HCT116 (cell line): ENCODE measurements at regions not wholly inside any gene's neighbourhood (a gene's known extent, or its start where the extent isn't known, plus 50 kb on each side); places are given as distances from the start of the nearest gene placed in this dataset.

Experiments
- ATAC-seq: fragments of 200-7000 bp; cut with Tn5 transposase; 2 replicates; pipeline ENCODE4 v1.9.1; 2020; ENCODE audit warnings: mild to moderate bottlenecking, moderate library complexity
- BruUV-seq: library from RNA; stranded (reverse); fragments of 400-500 nt; replicated peaks from 2 replicates; lab custom pipeline; 2021; lab: Mats Ljungman, UMichigan
- CTCF ChIA-PET: fragments of 300-600 bp; sonication (Branson Sonifier 250); formaldehyde crosslinking; loops from one replicate; lab custom pipeline; 2021; ENCODE audit warnings: antibody characterized with exemption; lab: Charles Lee
- POLR2A ChIA-PET: fragments of 300-600, 350-600 bp; sonication (Branson Sonifier 250); formaldehyde crosslinking; loops from one replicate; lab custom pipeline; 2021; ENCODE audit warnings: antibody characterized with exemption; lab: Charles Lee
- RAD21 ChIA-PET, 2 experiments: fragments of 300-600 bp; sonication (Branson Sonifier 250); formaldehyde crosslinking; loops; one replicate each; lab custom pipeline; 2023; ENCODE audit warnings: low total read pairs in 2 of 2; ENCODE audit not compliant: uncharacterized antibody in 2 of 2, unreplicated experiment in 2 of 2, low non-redundant PET in 1 of 2; lab: Charles Lee
- DNase-seq: peaks from one replicate; pipeline ENCODE4 v3.0.0-alpha.2; 2010; ENCODE audit warnings: low read depth, low spot score
- H2AFZ ChIP-seq: fragments of 200-600 bp; shearing (Covaris generic), sonication (generic); 2 replicates; pipeline ENCODE4 v1.6.1; 2017; ENCODE audit warnings: low read depth, mixed run types, mixed read lengths, antibody characterized with exemption, low read length; ENCODE audit not compliant: poor library complexity, severe bottlenecking
- H3K27ac ChIP-seq: 2 replicates; pipeline ENCODE4 v1.5.1; 2012; ENCODE audit warnings: low read depth, low read length
- H3K27me3 ChIP-seq: fragments of 200-600 bp; sonication (generic); 2 replicates; pipeline ENCODE4 v1.6.1; 2016; ENCODE audit warnings: mixed run types, low read length, mixed read lengths; ENCODE audit not compliant: insufficient read depth
- H3K36me3 ChIP-seq, 2 experiments: fragments of 200-500 bp in 1 of 2; fragments of 200-600 bp in 1 of 2; sonication (Bioruptor generic) in 1 of 2; sonication (generic) in 1 of 2; 2 replicates each; pipeline versions ENCODE4 v1.5.1 to v1.6.1; 2014 to 2016; ENCODE audit warnings: low read length in 2 of 2, inconsistent platforms in 1 of 2, mixed read lengths in 1 of 2, mixed run types in 1 of 2; ENCODE audit not compliant: insufficient read depth in 2 of 2, control insufficient read depth in 1 of 2
- H3K4me1 ChIP-seq, 2 experiments: fragments of 200-600 bp in 1 of 2; sonication (generic) in 1 of 2; 2 replicates each; pipeline versions ENCODE4 v1.5.1 to v1.6.1; 2012 to 2017; ENCODE audit warnings: low read length in 2 of 2, inconsistent platforms in 1 of 2, mild to moderate bottlenecking in 1 of 2, mixed read lengths in 1 of 2, mixed run types in 1 of 2, moderate library complexity in 1 of 2; ENCODE audit not compliant: insufficient read depth in 2 of 2, control insufficient read depth in 1 of 2
- H3K4me2 ChIP-seq: fragments of 200-600 bp; sonication (generic); 2 replicates; pipeline ENCODE4 v1.6.1; 2017; ENCODE audit warnings: mixed run types, low read length, mixed read lengths
- H3K4me3 ChIP-seq, 2 experiments: fragments of 200-600 bp in 1 of 2; sonication (generic) in 1 of 2; replicated peaks in 1 of 2; 2 replicates each; pipeline ENCODE4 v1.5.1; 2011 to 2016; ENCODE audit warnings: low read length in 2 of 2, control low read depth in 1 of 2, low read depth in 1 of 2, mild to moderate bottlenecking in 1 of 2, mixed read lengths in 1 of 2, mixed run types in 1 of 2
- H3K79me2 ChIP-seq: fragments of 200-600 bp; sonication (generic); 2 replicates; pipeline ENCODE4 v1.6.1; 2017; ENCODE audit warnings: mild to moderate bottlenecking, mixed run types, low read length, moderate library complexity, mixed read lengths; ENCODE audit not compliant: insufficient read depth
- H3K9ac ChIP-seq: fragments of 200-600 bp; sonication (generic); 2 replicates; pipeline ENCODE4 v1.6.1; 2016; ENCODE audit warnings: low read length, mixed read lengths
- H3K9me2 ChIP-seq: fragments of 200-600 bp; sonication (generic), shearing (Covaris generic); 2 replicates; pipeline ENCODE4 v1.6.1; 2017; ENCODE audit warnings: mixed run types, mild to moderate bottlenecking, moderate library complexity; ENCODE audit not compliant: insufficient read depth
- H3K9me3 ChIP-seq, 2 experiments: fragments of 200-500 bp in 1 of 2; fragments of 200-600 bp in 1 of 2; sonication (Bioruptor generic) in 1 of 2; sonication (generic) in 1 of 2; 2 replicates each; pipeline ENCODE4 v1.6.1; 2014 to 2017; ENCODE audit warnings: low read length in 2 of 2, mixed read lengths in 2 of 2, inconsistent platforms in 1 of 2, low read depth in 1 of 2, mild to moderate bottlenecking in 1 of 2, mixed run types in 1 of 2, moderate library complexity in 1 of 2; ENCODE audit not compliant: control insufficient read depth in 1 of 2, insufficient read depth in 1 of 2
- H4K20me1 ChIP-seq: fragments of 200-600 bp; sonication (generic), shearing (Covaris generic); 2 replicates; pipeline ENCODE4 v1.6.1; 2017; ENCODE audit warnings: mixed run types, mild to moderate bottlenecking, moderate library complexity; ENCODE audit not compliant: insufficient read depth
- ATF3 ChIP-seq: IDR thresholded peaks from 2 replicates; pipeline ENCODE4 v1.6.1; 2012
- CEBPB ChIP-seq: IDR thresholded peaks from 2 replicates; pipeline ENCODE4 v1.6.1; 2012; ENCODE audit warnings: low read depth
- CTCF ChIP-seq, 3 experiments: fragments of 200-600 bp in 1 of 3; sonication (generic) in 1 of 3; IDR thresholded peaks in 2 of 3; conservative IDR thresholded peaks in 1 of 3; 2 replicates each; pipeline ENCODE4 v1.5.1; 2012 to 2017; ENCODE audit warnings: low read depth in 2 of 3, low read length in 2 of 3, antibody characterized with exemption in 1 of 3, borderline replicate concordance in 1 of 3, control low read depth in 1 of 3, mild to moderate bottlenecking in 1 of 3, mixed read lengths in 1 of 3, mixed run types in 1 of 3, moderate library complexity in 1 of 3; ENCODE audit not compliant: insufficient read depth in 1 of 3
- EGR1 ChIP-seq: IDR thresholded peaks from 2 replicates; pipeline ENCODE4 v1.6.1; 2012; ENCODE audit warnings: low read depth
- ELF1 ChIP-seq: IDR thresholded peaks from 2 replicates; pipeline ENCODE4 v1.6.1; 2012; ENCODE audit warnings: low read depth, borderline replicate concordance
- EZH2phosphoT487 ChIP-seq: fragments of 200-600 bp; IDR thresholded peaks from 2 replicates; pipeline ENCODE4 v1.6.1; 2018; ENCODE audit warnings: antibody characterized with exemption, borderline replicate concordance
- JUND ChIP-seq: IDR thresholded peaks from 2 replicates; pipeline ENCODE4 v1.6.1; 2012
- POLR2A ChIP-seq: IDR thresholded peaks from 2 replicates; pipeline ENCODE4 v1.7.0; 2011; ENCODE audit warnings: borderline replicate concordance; ENCODE audit not compliant: insufficient read depth, insufficient read length; ENCODE audit errors: extremely low read depth
- POLR2AphosphoS5 ChIP-seq: IDR thresholded peaks from 2 replicates; pipeline ENCODE4 v1.6.1; 2011; ENCODE audit warnings: mild to moderate bottlenecking, low read depth, low read length, moderate library complexity
- RAD21 ChIP-seq: IDR thresholded peaks from 2 replicates; pipeline ENCODE4 v1.6.1; 2012; ENCODE audit warnings: low read depth, mild to moderate bottlenecking
- SIN3A ChIP-seq: IDR thresholded peaks from 2 replicates; pipeline ENCODE4 v1.6.1; 2012; ENCODE audit warnings: low read depth
- SP1 ChIP-seq: IDR thresholded peaks from 2 replicates; pipeline ENCODE4 v1.6.1; 2012; ENCODE audit warnings: low read depth
- SRF ChIP-seq: IDR thresholded peaks from 2 replicates; pipeline ENCODE4 v1.6.1; 2012; ENCODE audit warnings: low read depth
- TCF7L2 ChIP-seq: IDR thresholded peaks from 2 replicates; pipeline ENCODE4 v1.7.0; 2011; ENCODE audit warnings: borderline replicate concordance, inconsistent platforms; ENCODE audit not compliant: insufficient read depth, insufficient read length; ENCODE audit errors: extremely low read depth
- YY1 ChIP-seq: IDR thresholded peaks from 2 replicates; pipeline ENCODE4 v1.6.1; 2011; ENCODE audit warnings: low read length, low read depth, moderate library complexity, mild to moderate bottlenecking; ENCODE audit not compliant: insufficient replicate concordance; ENCODE audit errors: extremely low read depth
- ZBTB33 ChIP-seq: IDR thresholded peaks from 2 replicates; pipeline ENCODE4 v1.6.1; 2011; ENCODE audit warnings: mild to moderate bottlenecking, low read length, moderate library complexity; ENCODE audit not compliant: insufficient replicate concordance; ENCODE audit errors: extremely low read depth
- ZFX ChIP-seq: fragments of 450-650 bp; IDR thresholded peaks from 2 replicates; pipeline ENCODE4 v1.6.1; 2017
- ZNF274 ChIP-seq: fragments of 200-500 bp; sonication (Bioruptor generic); IDR thresholded peaks from 2 replicates; pipeline ENCODE4 v1.6.1; 2014; ENCODE audit warnings: mild to moderate bottlenecking, low read depth, low read length, inconsistent platforms
- intact Hi-C: fragments of 100-400 bp; cut with micrococcal nuclease; formaldehyde crosslinking; loops from 2 replicates; pipeline ENCODE4 v1.10.0; 2022

DNA sequence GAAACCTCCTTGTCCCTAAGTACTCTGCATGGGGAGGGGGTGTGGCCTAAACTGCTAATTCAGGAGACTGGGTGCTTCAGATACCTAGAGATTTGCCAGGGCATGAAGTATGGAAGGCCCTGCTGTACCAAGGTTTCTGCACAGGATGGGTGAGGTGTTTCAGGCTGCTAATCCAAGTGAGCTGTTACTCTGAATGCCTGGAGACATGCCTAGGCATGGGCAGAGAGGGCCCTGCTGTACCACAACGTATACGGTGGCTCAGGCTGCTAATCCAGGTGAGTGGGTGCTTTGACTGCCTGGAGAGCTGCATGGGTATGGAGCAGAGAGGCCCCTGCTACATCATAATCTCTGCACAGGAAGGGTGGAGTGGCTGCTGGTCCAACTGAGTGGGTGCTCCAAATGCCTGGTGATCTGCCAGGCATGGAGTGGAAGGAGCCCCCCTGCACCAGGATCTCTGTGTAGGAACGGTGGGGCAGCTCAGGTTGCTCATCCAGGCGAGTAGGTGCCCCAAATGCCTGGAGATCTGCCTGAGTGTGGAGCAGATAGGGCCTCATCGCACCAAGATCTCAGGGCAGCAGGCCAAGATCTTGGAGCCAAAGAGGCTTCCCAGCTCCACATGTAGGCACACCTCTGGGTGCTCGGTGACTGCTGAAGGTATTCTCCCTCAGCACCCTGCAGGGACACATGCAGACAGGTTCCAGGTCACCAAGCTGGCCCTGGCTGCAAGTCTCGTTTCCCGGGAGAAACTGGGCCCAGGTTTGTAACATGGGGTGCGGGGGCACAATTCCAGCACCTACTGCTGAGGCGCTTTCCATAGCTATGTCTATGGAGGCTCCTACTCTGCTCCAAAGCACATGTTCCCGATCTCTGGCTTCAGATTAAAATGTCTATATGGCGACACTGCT, 252.5 kb upstream of the PLXNA2 start:
- Histone ChIP-seq H3K9me2 (no peaks in the 10 kb centered on the region), H3K27me3 (no peaks in the 10 kb centered on the region; the same call in 1 of the 2 replicates), H3K79me2 (no peaks in the 10 kb centered on the region), H4K20me1 (no peaks in the 10 kb centered on the region), H3K27ac (no peak overlapping the region), H2AFZ (no peak overlapping the region), H3K4me2 (no peak overlapping the region), H3K9ac (no peak overlapping the region), H3K9me3 (no peaks in the 10 kb centered on the region), H3K4me3 (no peak overlapping the region), H3K36me3 (no peaks in the 10 kb centered on the region), H3K4me1 (no peaks in the 10 kb centered on the region)
- ATAC-seq: no peak
- TF ChIP-seq TCF7L2 (no peak), EGR1 (no peak), RAD21 (no peak), CEBPB (no peak), ATF3 (no peak), YY1 (no peak), SRF (no peak), SP1 (no peak), JUND (no peak), EZH2phosphoT487 (no peak), ZNF274 (no peak), SIN3A (no peak), ZFX (no peak), ELF1 (no peak), ZBTB33 (no peak), POLR2A (no peak), CTCF (IDR thresholded peaks at IDR 0.05 in 2 of 3, conservative IDR thresholded peaks at IDR 0.05 in 1 of 3; ENCODE audit: borderline replicate concordance in 1 of 3, insufficient read depth in 1 of 3, low read depth in 2 of 3, low read length in 2 of 3) (no peak), POLR2AphosphoS5 (no peak)
- RAD21 ChIA-PET: no interaction called here
- DNase-seq: no peak
- POLR2A ChIA-PET: no interaction called here
- CTCF ChIA-PET: no interaction called here
- intact Hi-C loops: no loop called here
- no TSS peak for BruUV-seq
